PFSK-1 (cell line): ENCODE measurements at regions not wholly inside any gene's neighbourhood (a gene's known extent, or its start where the extent isn't known, plus 50 kb on each side); places are given as distances from the start of the nearest gene placed in this dataset.

Experiments
- POLR2AphosphoS5 ChIP-seq: IDR thresholded peaks from 2 replicates; pipeline ENCODE4 v1.6.1; 2012; ENCODE audit warnings: low read depth, mild to moderate bottlenecking, control low read depth, low read length, moderate library complexity
- SIN3A ChIP-seq: IDR thresholded peaks from 2 replicates; pipeline ENCODE4 v1.6.1; 2012; ENCODE audit warnings: mild to moderate bottlenecking, low read length, moderate library complexity, borderline replicate concordance; ENCODE audit not compliant: insufficient read depth

- no peak for TF ChIP-seq POLR2AphosphoS5
- TF ChIP-seq SIN3A = no peak
Observed at GRCh38 chr10:62583876-62584615, 209.9 kb downstream of the ZNF365 start.
